Neuronal stem cell (in vitro differentiated cells): ENCODE measurements at regions not wholly inside any gene's neighbourhood (a gene's known extent, or its start where the extent isn't known, plus 50 kb on each side); places are given as distances from the start of the nearest gene placed in this dataset.

Experiments
- DNase-seq: peaks from one replicate; pipeline ENCODE4 v3.0.0-alpha.2; 2013; ENCODE audit warnings: low spot score
- H2AFZ ChIP-seq: one replicate; pipeline ENCODE4 v1.6.1; 2013; ENCODE audit warnings: mild to moderate bottlenecking, low read length, inconsistent platforms
- H2AK5ac ChIP-seq: 2 replicates; pipeline ENCODE4 v1.6.1; 2013; ENCODE audit warnings: low read depth, mild to moderate bottlenecking, inconsistent platforms, low read length, moderate library complexity, mixed read lengths
- H2BK120ac ChIP-seq: 2 replicates; pipeline ENCODE4 v1.6.1; 2013; ENCODE audit warnings: low read depth, mild to moderate bottlenecking, inconsistent platforms, low read length, moderate library complexity, mixed read lengths
- H2BK12ac ChIP-seq: one replicate; pipeline ENCODE4 v1.6.1; 2013; ENCODE audit warnings: low read length, inconsistent platforms
- H2BK15ac ChIP-seq: 2 replicates; pipeline ENCODE4 v1.6.1; 2013; ENCODE audit warnings: mild to moderate bottlenecking, low read length, inconsistent platforms, mixed read lengths
- H2BK5ac ChIP-seq: one replicate; pipeline ENCODE4 v1.6.1; 2013; ENCODE audit warnings: inconsistent platforms, mild to moderate bottlenecking, low read length, moderate library complexity
- H3K14ac ChIP-seq: one replicate; pipeline ENCODE4 v1.6.1; 2013; ENCODE audit warnings: low read length, inconsistent platforms
- H3K18ac ChIP-seq: 2 replicates; pipeline ENCODE4 v1.6.1; 2013; ENCODE audit warnings: low read length, inconsistent platforms
- H3K23ac ChIP-seq: 2 replicates; pipeline ENCODE4 v1.6.1; 2013; ENCODE audit warnings: low read depth, mild to moderate bottlenecking, mixed read lengths, low read length, inconsistent platforms; ENCODE audit not compliant: poor library complexity
- H3K27ac ChIP-seq: replicated peaks from 3 replicates; pipeline ENCODE4 v1.5.1; 2013; ENCODE audit warnings: low read length, inconsistent platforms
- H3K27me3 ChIP-seq, 3 experiments: 2 replicates each; pipeline ENCODE4 v1.6.1; 2013; ENCODE audit warnings: low read length in 3 of 3, mild to moderate bottlenecking in 2 of 3, inconsistent platforms in 1 of 3, low read depth in 1 of 3, mixed read lengths in 1 of 3, moderate library complexity in 1 of 3; ENCODE audit not compliant: control insufficient read depth in 3 of 3, insufficient read depth in 3 of 3
- H3K36me3 ChIP-seq, 2 donors: replicated peaks in 1 of 2; 2 replicates each; pipeline ENCODE4 v1.6.1; 2013; ENCODE audit warnings: low read length in 2 of 2; ENCODE audit not compliant: control insufficient read depth in 2 of 2, insufficient read depth in 2 of 2
- H3K4ac ChIP-seq: 2 replicates; pipeline ENCODE4 v1.6.1; 2013; ENCODE audit warnings: inconsistent platforms, mild to moderate bottlenecking, low read length, moderate library complexity
- H3K4me1 ChIP-seq, 2 donors: 1 replicate in 1 of 2; 2 replicates in 1 of 2; pipeline ENCODE4 v1.6.1; 2013; ENCODE audit warnings: low read length in 2 of 2, low read depth in 1 of 2; ENCODE audit not compliant: control insufficient read depth in 2 of 2, insufficient read depth in 1 of 2
- H3K4me2 ChIP-seq: one replicate; pipeline ENCODE4 v1.6.1; 2013; ENCODE audit warnings: mild to moderate bottlenecking, low read length, inconsistent platforms; ENCODE audit not compliant: insufficient read depth, poor library complexity, severe bottlenecking
- H3K4me3 ChIP-seq, 2 donors: 2 replicates each; pipeline ENCODE4 v1.5.1; 2013; ENCODE audit warnings: low read length in 2 of 2, mild to moderate bottlenecking in 2 of 2, inconsistent platforms in 1 of 2, moderate library complexity in 1 of 2
- H3K79me1 ChIP-seq: one replicate; pipeline ENCODE4 v1.6.1; 2013; ENCODE audit warnings: low read depth, mild to moderate bottlenecking, inconsistent platforms, low read length, moderate library complexity
- H3K9ac ChIP-seq: one replicate; pipeline ENCODE4 v1.6.1; 2013; ENCODE audit warnings: mild to moderate bottlenecking, low read depth, low read length, inconsistent platforms; ENCODE audit not compliant: poor library complexity
- H3K9me3 ChIP-seq, 2 donors: replicated peaks in 1 of 2; 2 replicates each; pipeline versions ENCODE3 to v1.6.1; 2013; ENCODE audit warnings: low read length in 2 of 2, mild to moderate bottlenecking in 2 of 2, inconsistent platforms in 1 of 2, low read depth in 1 of 2, mixed read lengths in 1 of 2, moderate library complexity in 1 of 2; ENCODE audit not compliant: control insufficient read depth in 2 of 2, insufficient read depth in 1 of 2
- H4K8ac ChIP-seq: one replicate; pipeline ENCODE4 v1.6.1; 2013; ENCODE audit warnings: low read depth, mild to moderate bottlenecking, inconsistent platforms, low read length, moderate library complexity
- H4K91ac ChIP-seq: one replicate; pipeline ENCODE4 v1.6.1; 2013; ENCODE audit warnings: low read length, low read depth, mild to moderate bottlenecking, inconsistent platforms; ENCODE audit not compliant: poor library complexity
- WGBS, 2 donors: extraction: QIAGEN DNeasy Blood & Tissue Kit; methylation state at CpG; one replicate each; pipeline ENCODE4 v1.1.7; 2013; ENCODE audit warnings: missing lambda C conversion rate in 2 of 2, mixed read lengths in 1 of 2; ENCODE audit not compliant: insufficient read length in 2 of 2, insufficient replicate concordance in 1 of 2; ENCODE audit errors: extremely low coverage in 2 of 2; 5-methylcytosine and 5-hydroxymethylcytosine counted together

- Histone ChIP-seq H3K27ac (no peak overlapping the region), H3K27me3 (peaks cover 0 to 5% (median 0%) of the 10 kb centered on the region in 3 experiments), H2BK15ac (no peak overlapping the region), H2BK120ac (no peak overlapping the region), H3K9me3 (no peaks in the 10 kb centered on the region), H3K36me3 (no peaks in the 10 kb centered on the region), H3K18ac (no peak overlapping the region), H2AFZ (no peak overlapping the region), H4K8ac (no peak overlapping the region), H3K4me3 (no peak overlapping the region), H2BK5ac (no peak overlapping the region), H3K23ac (no peak overlapping the region), H3K9ac (no peak overlapping the region), H3K4ac (no peak overlapping the region), H3K4me1 (no peaks in the 10 kb centered on the region), H4K91ac (no peak overlapping the region), H3K4me2 (no peak overlapping the region), H2BK12ac (no peak overlapping the region), H3K79me1 (no peaks in the 10 kb centered on the region), H3K14ac (no peak overlapping the region), H2AK5ac (no peak overlapping the region)
- WGBS, 2 donors: no CpG with 5 or more reads among the region's 8 CpGs
- DNase-seq: no peak
These were observed 64.8 kb upstream of the FLT1 start for GRCh38 chr13:28559636-28560259.

GRCh38 chr13:28558567-28558966, 63.6 kb upstream of the FLT1 start:
- Histone ChIP-seq H3K9ac (no peak overlapping the region), H2AK5ac (no peak overlapping the region), H3K14ac (no peak overlapping the region), H3K27ac (no peak overlapping the region), H3K36me3 (no peaks in the 10 kb centered on the region), H3K4me1 (no peaks in the 10 kb centered on the region), H3K23ac (no peak overlapping the region), H3K4me2 (no peak overlapping the region), H2AFZ (peak overlapping the region; percentile 53), H4K8ac (no peak overlapping the region), H2BK12ac (no peak overlapping the region), H4K91ac (no peak overlapping the region), H3K4ac (no peak overlapping the region), H2BK15ac (no peak overlapping the region), H2BK5ac (no peak overlapping the region), H3K18ac (no peak overlapping the region), H3K27me3 (peaks cover 0 to 3% (median 0%) of the 10 kb centered on the region in 3 experiments), H3K79me1 (no peaks in the 10 kb centered on the region), H3K4me3 (no peak overlapping the region), H3K9me3 (no peaks in the 10 kb centered on the region), H2BK120ac (no peak overlapping the region)
- no peak for DNase-seq
- no CpG with 5 or more reads among the region's 8 CpGs for WGBS, 2 donors

- Histone ChIP-seq H2BK15ac (no peak overlapping the region), H3K36me3 (no peaks in the 10 kb centered on the region), H4K8ac (no peak overlapping the region), H2AK5ac (no peak overlapping the region), H3K4me3 (no peak overlapping the region), H3K14ac (no peak overlapping the region), H3K23ac (no peak overlapping the region), H2BK5ac (no peak overlapping the region), H3K27me3 (peaks cover 0 to 3% (median 0%) of the 10 kb centered on the region in 3 experiments), H2AFZ (peak overlapping the region; percentile 53), H2BK120ac (no peak overlapping the region), H3K79me1 (no peaks in the 10 kb centered on the region), H3K27ac (no peak overlapping the region), H4K91ac (no peak overlapping the region), H3K18ac (no peak overlapping the region), H3K9me3 (no peaks in the 10 kb centered on the region), H3K9ac (no peak overlapping the region), H3K4me2 (no peak overlapping the region), H2BK12ac (no peak overlapping the region), H3K4me1 (no peaks in the 10 kb centered on the region), H3K4ac (no peak overlapping the region)
- no peak for DNase-seq
- WGBS, 2 donors: no CpG with 5 or more reads among the region's 5 CpGs
These were observed 63.0 kb upstream of the FLT1 start for GRCh38 chr13:28557725-28558520.

- Histone ChIP-seq H3K79me1 (no peaks in the 10 kb centered on the region), H2BK15ac (no peak overlapping the region), H3K27me3 (peaks cover 0 to 3% (median 0%) of the 10 kb centered on the region in 3 experiments), H2BK120ac (no peak overlapping the region), H3K4me1 (no peaks in the 10 kb centered on the region), H3K27ac (no peak overlapping the region), H4K91ac (no peak overlapping the region), H3K36me3 (no peaks in the 10 kb centered on the region), H3K18ac (no peak overlapping the region), H3K9ac (no peak overlapping the region), H3K14ac (no peak overlapping the region), H2AFZ (no peak overlapping the region), H2AK5ac (no peak overlapping the region), H3K4me3 (no peak overlapping the region), H4K8ac (no peak overlapping the region), H3K4me2 (no peak overlapping the region), H2BK5ac (no peak overlapping the region), H3K4ac (no peak overlapping the region), H3K9me3 (no peaks in the 10 kb centered on the region), H3K23ac (no peak overlapping the region), H2BK12ac (no peak overlapping the region)
- WGBS, 2 donors: no CpG with 5 or more reads among the region's 7 CpGs
- DNase-seq: no peak
These were observed 60.2 kb upstream of the FLT1 start for GRCh38 chr13:28555096-28555495.
